ENCODE measurements at regions not wholly inside any gene's neighbourhood (a gene's known extent, or its start where the extent isn't known, plus 50 kb on each side); places are given as distances from the start of the nearest gene placed in this dataset.

GRCh38 chr2:215764441-215765048 lies 248.8 kb downstream of the MREG start:
- no peak for TF ChIP-seq CTCF (IDR thresholded peaks at IDR 0.05)
- no peaks in the 10 kb centered on the region for H3K4me1 Mint-ChIP-seq
- intact Hi-C loops (cut with micrococcal nuclease) = no loop called here
- Histone ChIP-seq H3K4me1 (ENCODE audit: control insufficient read depth, insufficient read depth, low read length) (no peaks in the 10 kb centered on the region), H3K4me3 (ENCODE audit: low read length) (no peak overlapping the region), H3K9me3 (ENCODE audit: control insufficient read depth, insufficient read depth, low read length) (no peaks in the 10 kb centered on the region), H3K36me3 (ENCODE audit: control insufficient read depth, insufficient read depth, low read length) (no peaks in the 10 kb centered on the region), H3K27ac (ENCODE audit: low read length) (no peak overlapping the region), H3K27me3 (ENCODE audit: control insufficient read depth, insufficient read depth, low read length) (no peaks in the 10 kb centered on the region)
- H3K4me3 Mint-ChIP-seq = no peak overlapping the region
- H3K36me3 Mint-ChIP-seq = no peaks in the 10 kb centered on the region
- peak in 1 of 3 donors; percentile 39 for ATAC-seq
- WGBS (ENCODE audit: insufficient coverage) = 88% methylated on average over 1 of the region's 1 CpG
- no peaks in the 10 kb centered on the region for H3K9me3 Mint-ChIP-seq
- DNase-seq = no peak
- H3K27me3 Mint-ChIP-seq (ENCODE audit: low read depth in 2 of 2) = peaks cover 19 to 31% of the 10 kb centered on the region in 2 donors
- H3K27ac Mint-ChIP-seq = no peak overlapping the region

GRCh38 chr2:215760557-215760956 lies 252.8 kb downstream of the MREG start:
- DNase-seq (no peak), ATAC-seq (no peak)
- no peak for TF ChIP-seq CTCF (IDR thresholded peaks at IDR 0.05)
- Histone ChIP-seq H3K27me3 (ENCODE audit: control insufficient read depth, insufficient read depth, low read length) (no peaks in the 10 kb centered on the region), H3K36me3 (ENCODE audit: control insufficient read depth, insufficient read depth, low read length) (no peaks in the 10 kb centered on the region), H3K27ac (ENCODE audit: low read length) (no peak overlapping the region), H3K4me3 (ENCODE audit: low read length) (no peak overlapping the region), H3K9me3 (ENCODE audit: control insufficient read depth, insufficient read depth, low read length) (no peaks in the 10 kb centered on the region), H3K4me1 (ENCODE audit: control insufficient read depth, insufficient read depth, low read length) (no peaks in the 10 kb centered on the region)
- intact Hi-C loops (cut with micrococcal nuclease) = no loop called here
- no peaks in the 10 kb centered on the region for H3K4me1 Mint-ChIP-seq
- H3K27me3 Mint-ChIP-seq (ENCODE audit: low read depth in 2 of 2) = peaks cover 8 to 9% of the 10 kb centered on the region in 2 donors
- no peaks in the 10 kb centered on the region for H3K9me3 Mint-ChIP-seq
- no peaks in the 10 kb centered on the region for H3K36me3 Mint-ChIP-seq
- H3K4me3 Mint-ChIP-seq = no peak overlapping the region
- no peak overlapping the region for H3K27ac Mint-ChIP-seq

GRCh38 chr2:215760091-215760490 lies 253.3 kb downstream of the MREG start:
- WGBS (ENCODE audit: insufficient coverage) = 87% methylated on average over 2 of the region's 2 CpGs
- no peaks in the 10 kb centered on the region for H3K36me3 ChIP-seq (ENCODE audit: control insufficient read depth, insufficient read depth, low read length)
- Mint-ChIP-seq H3K4me1 (no peaks in the 10 kb centered on the region), H3K27ac (no peak overlapping the region), H3K27me3 (ENCODE audit: low read depth in 2 of 2) (peaks cover 9 to 13% of the 10 kb centered on the region in 2 donors), H3K4me3 (no peak overlapping the region), H3K9me3 (no peaks in the 10 kb centered on the region), H3K36me3 (no peaks in the 10 kb centered on the region)
- H3K9me3 ChIP-seq (ENCODE audit: control insufficient read depth, insufficient read depth, low read length) = no peaks in the 10 kb centered on the region
- no peaks in the 10 kb centered on the region for H3K27me3 ChIP-seq (ENCODE audit: control insufficient read depth, insufficient read depth, low read length)
- H3K27ac ChIP-seq (ENCODE audit: low read length) = no peak overlapping the region
- H3K4me3 ChIP-seq (ENCODE audit: low read length) = no peak overlapping the region
- DNase-seq (no peak), ATAC-seq (no peak)
- intact Hi-C loops (cut with micrococcal nuclease) = no loop called here
- no peak for TF ChIP-seq CTCF (IDR thresholded peaks at IDR 0.05)
- no peaks in the 10 kb centered on the region for H3K4me1 ChIP-seq (ENCODE audit: control insufficient read depth, insufficient read depth, low read length)

GRCh38 chr2:215758691-215759090 lies 254.7 kb downstream of the MREG start:
- no peak overlapping the region for H3K4me3 ChIP-seq (ENCODE audit: low read length)
- H3K4me1 Mint-ChIP-seq = no peaks in the 10 kb centered on the region
- ATAC-seq (no peak), DNase-seq (no peak)
- H3K27me3 Mint-ChIP-seq (ENCODE audit: low read depth in 2 of 2) = peaks cover 20 to 22% of the 10 kb centered on the region in 2 donors
- H3K4me1 ChIP-seq (ENCODE audit: control insufficient read depth, insufficient read depth, low read length) = no peaks in the 10 kb centered on the region
- TF ChIP-seq CTCF (IDR thresholded peaks at IDR 0.05) = no peak
- no peaks in the 10 kb centered on the region for H3K36me3 ChIP-seq (ENCODE audit: control insufficient read depth, insufficient read depth, low read length)
- no peak overlapping the region for H3K4me3 Mint-ChIP-seq
- H3K9me3 ChIP-seq (ENCODE audit: control insufficient read depth, insufficient read depth, low read length) = no peaks in the 10 kb centered on the region
- no peak overlapping the region for H3K27ac ChIP-seq (ENCODE audit: low read length)
- WGBS (ENCODE audit: insufficient coverage) = 66% methylated on average over 2 of the region's 4 CpGs
- no peaks in the 10 kb centered on the region for H3K36me3 Mint-ChIP-seq
- no peaks in the 10 kb centered on the region for H3K27me3 ChIP-seq (ENCODE audit: control insufficient read depth, insufficient read depth, low read length)
- intact Hi-C loops (cut with micrococcal nuclease) = no loop called here
- no peak overlapping the region for H3K27ac Mint-ChIP-seq
- H3K9me3 Mint-ChIP-seq = no peaks in the 10 kb centered on the region

Measured in natural killer cell (primary cell).